GM18867 (cell line): ENCODE measurements at regions not wholly inside any gene's neighbourhood (a gene's known extent, or its start where the extent isn't known, plus 50 kb on each side); places are given as distances from the start of the nearest gene placed in this dataset.

Experiments used
- ATAC-seq: cut with Tn5 transposase; IDR thresholded peaks from one replicate; pipeline ENCODE4 v1.9.1; 2021; ENCODE audit warnings: mild to moderate bottlenecking, moderate library complexity; ENCODE audit not compliant: unreplicated experiment

DNA sequence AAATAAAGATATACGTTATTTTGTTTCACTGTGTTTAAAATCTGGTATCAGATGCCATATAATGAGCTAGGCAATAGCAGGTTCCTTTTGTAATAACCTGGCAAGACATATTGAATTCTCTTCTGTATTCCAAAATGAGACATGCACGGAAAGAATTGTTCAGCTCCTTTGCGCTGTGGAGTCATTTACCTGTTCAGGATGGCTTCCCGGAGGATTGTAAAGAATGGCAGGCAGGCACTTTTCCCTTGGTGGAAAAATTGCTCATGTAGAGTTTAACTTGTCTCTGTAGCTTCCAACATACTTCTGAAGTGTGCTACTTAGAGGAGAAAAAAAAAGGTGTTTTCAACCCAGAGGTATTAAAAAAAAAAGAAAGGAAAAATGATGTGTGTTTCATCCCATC lies 805.2 kb downstream of the GALC start:
- no peak for ATAC-seq

DNA sequence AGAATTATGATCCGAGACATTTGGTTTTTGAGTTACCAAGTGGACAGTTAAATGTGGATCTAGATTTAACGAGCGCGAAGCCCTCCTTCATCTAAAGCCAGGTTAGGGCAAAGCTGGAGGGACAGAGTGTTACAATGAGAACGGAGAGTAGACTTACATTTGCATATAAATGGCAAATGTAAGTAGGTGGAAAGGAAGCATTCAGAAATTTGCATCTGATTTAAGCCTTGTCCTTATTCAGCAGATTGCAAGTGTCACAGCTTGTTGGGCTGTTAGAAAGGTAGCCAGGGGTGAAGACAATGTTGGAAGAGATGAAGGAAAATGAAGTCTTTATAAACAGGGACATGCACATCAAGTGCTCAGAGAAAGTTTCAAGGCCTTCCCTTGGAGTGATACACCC lies 806.2 kb downstream of the GALC start:
- no peak for ATAC-seq

DNA sequence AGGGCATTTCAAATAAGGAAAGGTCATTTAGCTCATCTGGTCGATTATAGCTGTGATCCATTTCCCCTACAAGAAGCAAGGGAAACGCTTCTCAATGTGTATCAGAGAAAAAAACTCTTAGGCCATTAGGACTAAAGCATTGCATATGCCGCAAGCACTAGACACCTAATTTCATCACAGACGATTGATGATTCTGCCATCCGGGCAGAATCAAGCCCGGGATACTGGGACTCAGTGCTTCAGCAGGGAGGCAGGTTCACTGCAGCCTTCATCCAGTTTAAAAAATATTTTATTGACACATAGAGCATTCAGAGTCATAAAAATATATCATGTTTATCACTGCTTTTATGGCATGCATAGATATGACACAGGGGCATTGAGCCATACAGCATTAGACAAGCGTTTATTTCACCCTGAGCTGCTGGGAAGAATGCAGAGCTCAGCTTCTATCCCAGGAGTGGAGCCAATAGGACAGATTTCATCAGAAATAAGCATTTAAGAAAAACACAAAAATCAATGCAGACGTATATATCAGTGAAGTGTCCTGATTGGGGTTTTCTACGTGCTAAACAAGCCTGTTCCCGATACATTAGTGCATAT lies 806.9 kb downstream of the GALC start:
- ATAC-seq = no peak

DNA sequence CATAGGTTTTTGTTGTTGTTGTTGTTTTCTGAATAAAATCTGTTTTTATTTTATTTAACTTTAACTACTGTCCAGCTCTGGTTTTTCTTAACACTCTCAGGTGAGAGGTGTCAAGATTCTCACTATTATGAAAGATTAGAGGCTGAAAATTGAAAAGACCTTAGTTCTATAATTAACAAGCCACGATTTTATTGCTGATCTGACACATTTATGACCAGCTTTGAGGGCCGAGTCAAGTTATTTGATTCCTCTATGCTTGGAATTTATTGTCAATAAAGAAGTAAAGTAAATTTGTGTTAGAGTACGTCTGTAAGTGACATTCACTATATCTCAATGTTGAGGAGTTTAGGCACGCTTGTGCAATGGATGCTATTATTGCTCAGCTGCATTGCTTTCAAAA lies 808.8 kb downstream of the GALC start:
- ATAC-seq = no peak

DNA sequence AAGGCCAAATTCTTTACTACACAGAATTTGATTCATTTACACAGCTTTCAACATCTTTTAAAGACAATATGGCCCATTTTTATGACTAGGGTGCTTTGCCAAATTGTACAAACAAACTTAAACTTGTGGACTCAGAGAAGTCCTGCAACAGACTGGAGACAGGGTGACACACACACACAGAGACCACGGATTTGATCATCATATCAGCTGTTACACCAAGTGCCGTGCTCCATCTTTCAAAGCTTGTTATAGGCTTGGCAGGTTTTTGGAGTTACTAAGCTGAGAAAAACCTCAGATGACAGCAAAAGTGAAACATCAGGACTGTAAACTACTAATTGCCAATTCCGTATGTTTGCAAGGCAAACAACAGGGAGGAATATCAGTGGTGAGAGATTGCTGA lies 811.7 kb downstream of the GALC start:
- ATAC-seq = no peak

DNA sequence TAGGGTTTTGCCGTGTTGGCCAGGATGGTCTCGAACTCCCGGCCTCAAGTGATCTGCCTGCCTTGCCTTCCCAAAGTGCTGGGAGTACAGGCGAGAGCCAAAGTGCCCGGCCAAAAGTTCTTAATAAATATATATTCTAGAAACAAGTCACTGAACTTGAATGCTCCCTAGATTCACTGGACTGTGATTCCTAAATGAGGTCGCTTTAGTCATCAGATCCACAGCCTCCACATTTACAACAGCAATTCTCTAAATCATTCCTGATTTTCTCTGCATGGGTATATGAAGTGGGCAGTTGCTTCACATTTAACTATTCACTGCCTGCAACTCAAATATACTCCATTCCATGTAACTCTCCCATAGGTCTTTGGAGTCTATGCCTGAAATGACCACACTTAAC lies 813.0 kb downstream of the GALC start:
- ATAC-seq = no peak

DNA sequence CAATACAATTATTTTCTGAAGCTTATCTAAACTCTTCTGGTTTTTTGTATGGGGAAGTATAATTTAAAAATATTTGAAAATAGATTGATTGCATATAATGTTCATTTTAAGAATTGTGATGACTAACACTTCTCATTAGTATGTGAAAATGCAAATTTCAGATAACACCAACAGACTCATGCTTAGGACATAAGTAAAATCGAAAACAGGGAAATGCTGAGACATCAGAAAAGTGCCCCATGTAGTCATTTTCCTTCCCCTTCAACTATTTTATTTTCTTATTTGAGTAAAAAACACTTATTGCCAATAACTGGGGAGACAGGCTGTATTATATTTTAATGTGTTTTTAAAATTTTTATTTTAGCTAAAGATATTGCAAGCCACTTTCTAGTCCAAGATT lies 814.7 kb downstream of the GALC start:
- ATAC-seq = no peak

DNA sequence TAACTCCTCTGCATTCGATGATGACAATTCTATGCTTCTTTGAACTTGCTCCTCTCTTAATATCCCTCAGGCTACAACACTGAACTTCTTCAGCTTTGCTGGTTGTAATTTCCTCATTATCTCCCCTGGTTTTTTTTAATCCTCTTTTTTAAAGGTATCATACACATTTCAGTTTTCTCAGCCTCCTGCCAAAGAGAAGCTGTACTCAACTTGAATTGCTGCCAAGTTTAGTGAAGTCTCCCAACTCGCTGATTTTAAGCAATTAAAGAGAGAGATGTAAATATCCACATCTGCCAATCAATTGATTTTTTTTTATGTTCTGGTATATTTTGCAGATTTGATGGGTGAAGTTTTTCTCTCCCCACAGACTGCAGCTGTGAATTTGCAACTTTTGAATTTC lies 817.8 kb downstream of the GALC start:
- no peak for ATAC-seq

DNA sequence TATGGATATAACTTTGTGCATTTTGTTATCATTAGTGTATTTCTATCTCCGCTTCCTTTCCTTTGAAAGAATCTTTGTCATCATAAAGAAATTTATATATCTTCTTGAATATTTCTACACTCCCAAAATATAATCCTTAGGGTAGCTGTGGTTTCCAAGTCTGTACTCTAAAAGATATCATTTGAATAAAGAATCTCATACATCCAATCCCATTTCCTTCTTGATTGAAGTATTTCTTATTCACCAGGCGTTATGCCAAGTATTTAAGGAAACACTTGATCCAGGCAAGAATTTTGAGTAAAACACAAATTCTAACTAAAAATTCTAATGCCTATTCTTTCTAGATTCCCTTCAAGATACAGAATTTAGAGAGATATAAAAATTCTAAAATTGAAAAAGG lies 821.8 kb downstream of the GALC start:
- ATAC-seq = no peak

DNA sequence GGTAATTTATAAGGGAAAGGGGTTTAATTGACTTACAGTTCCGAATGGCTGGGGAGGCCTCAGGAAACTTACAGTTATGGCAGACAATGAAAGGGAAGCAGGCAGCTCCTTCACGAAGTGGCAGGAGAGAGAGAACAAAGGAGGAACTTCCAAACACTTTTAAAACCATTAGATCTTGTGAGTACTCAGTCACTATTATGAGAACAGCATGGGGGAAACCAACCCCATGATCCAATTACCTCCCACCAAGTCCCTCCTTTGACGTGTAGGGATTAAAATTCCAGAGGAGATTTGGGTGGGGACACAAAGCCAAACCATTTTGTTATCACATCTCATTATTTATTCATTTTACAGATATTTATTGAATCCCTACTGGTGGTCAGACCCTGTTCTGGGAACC lies 822.8 kb downstream of the GALC start:
- no peak for ATAC-seq

DNA sequence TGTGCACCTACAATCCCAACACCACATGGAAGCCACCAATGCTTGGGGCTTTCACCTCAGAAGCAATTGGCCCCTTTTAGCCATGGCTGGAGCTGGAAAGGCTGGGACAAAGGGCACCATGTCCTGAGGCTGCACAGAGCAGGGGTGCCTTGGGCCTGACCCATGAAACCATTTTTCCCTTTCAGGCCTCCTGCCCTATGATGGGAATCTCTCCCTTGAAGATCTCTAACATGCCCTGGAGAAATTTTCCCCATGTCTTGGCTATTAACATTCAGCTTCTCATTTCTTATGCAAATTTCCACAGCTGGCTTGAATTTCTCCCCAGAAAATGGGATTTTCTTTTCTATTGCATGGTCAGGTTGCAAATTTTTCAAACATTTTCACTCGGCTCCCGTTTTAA lies 823.6 kb downstream of the GALC start:
- ATAC-seq = no peak

DNA sequence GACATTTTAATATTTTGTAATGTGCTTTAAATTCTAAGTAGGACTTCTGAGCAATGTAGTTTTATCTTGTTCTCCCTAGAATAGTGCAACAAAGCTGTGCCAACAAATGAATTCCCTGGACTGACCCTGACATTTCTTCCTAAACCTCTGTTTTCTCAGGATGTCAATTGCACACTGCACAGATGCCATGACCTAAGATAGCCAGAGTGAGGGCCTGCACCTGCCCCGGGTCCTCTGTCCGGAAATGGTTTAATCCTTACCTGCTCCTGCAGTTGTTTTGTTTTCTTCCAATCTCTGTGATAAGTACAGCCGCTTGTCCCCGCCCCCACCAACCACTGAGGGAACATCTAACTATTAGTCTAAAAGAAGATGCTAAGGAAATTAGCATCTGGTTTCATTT lies 831.5 kb downstream of the GALC start:
- no peak for ATAC-seq

DNA sequence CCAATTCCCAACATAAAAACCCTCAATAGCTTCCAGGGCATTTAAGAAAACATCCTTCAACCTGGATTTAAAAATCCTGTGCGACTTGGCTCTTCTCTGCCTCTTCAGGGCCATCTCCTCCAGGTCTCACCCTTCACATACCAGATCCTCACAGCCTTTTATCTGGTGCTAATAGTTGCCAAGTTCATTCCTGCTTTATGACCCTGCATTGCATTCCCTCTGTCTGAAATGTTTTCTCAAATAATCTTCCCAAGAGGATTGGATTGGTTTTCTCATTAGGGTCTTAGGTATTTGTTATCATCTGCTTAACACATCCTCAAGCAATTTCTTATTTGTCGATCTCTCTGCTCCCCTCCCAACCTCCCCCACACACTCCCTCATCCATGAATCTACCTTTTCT lies 832.0 kb downstream of the GALC start:
- ATAC-seq = no peak

DNA sequence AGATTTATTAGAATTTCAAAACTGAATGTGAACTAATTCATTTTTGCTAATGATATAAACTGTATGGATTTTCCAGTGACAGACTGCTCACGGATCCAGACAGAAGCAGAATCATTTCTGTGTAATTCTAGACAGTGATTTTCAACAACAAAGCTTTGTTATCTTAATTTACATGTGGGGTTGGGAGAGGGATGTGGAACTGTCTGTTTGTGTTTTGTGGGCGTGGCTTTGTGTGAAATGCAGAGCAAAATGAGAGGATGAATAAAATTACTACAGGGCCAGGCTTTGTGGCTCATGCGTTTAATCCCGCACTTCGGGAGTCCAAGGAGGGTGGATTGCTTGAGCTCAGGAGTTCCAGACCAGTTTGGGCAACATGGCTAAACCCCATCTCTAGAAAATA lies 834.7 kb downstream of the GALC start:
- ATAC-seq = no peak

DNA sequence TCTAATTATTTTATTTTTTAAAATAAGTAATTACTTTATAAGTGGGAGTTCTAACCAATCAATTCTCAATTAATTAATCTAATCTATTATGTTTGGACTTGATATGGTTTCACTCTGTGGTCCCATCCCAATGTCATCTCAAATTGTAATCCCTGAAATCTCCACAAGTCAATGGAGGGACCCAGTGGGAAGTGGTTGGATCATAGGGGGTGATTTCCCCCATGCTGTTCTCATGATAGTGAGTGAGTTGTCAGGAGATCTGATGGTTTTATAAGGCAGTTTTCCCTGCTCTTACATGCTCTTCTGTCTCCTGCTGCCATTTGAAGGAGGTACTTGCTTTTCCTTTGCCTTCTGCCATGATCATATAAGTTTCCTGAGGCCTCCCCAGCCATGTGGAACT lies 836.1 kb downstream of the GALC start:
- no peak for ATAC-seq

DNA sequence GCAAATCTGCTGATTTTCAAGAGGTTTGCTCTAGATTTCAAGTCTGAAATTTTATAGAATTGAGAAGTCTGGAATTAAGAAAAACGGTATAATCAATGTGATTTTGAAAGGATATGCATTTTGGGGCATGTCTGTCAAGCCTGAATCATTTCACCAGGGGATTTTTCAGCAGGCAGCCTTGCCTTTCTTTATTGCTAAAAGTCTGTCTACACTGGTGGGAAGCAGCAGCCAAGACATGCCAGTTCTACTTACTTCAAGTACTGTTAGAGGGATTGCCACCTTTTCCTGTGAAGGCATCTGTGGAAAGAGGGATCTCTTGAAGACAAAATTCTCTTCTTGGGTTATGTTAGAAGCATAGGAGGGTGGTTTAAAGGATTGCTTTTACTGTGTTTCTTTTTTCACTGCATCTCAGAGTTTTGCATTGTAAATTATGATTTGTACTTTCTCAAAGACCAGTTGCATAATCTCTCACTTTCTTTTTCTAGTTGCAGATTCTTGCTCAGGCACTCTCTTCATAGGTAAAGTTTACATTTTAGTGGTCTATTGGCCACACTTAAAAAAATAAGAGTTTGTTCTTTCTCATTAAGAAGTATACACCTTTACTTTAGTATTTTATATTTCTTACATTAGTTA lies 837.0 kb downstream of the GALC start:
- ATAC-seq = no peak

DNA sequence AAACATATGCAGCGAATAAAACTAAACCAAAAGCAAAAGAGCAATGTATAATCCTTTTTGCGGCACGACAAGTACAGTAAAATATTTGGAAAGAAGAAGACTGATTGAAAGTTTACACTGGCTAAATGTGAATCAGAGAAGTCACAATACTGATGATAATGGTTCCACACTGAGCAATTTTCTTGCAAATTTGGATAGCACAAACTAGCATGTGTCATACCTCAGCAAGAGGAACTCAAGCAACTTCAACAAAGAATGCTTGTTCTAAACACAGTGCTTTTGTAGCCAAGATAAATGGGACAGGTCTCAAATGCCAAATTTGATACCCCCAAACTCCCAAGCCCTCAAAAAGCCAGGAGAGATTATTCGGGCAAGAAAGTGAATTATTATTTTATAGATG lies 839.1 kb downstream of the GALC start:
- no peak for ATAC-seq

DNA sequence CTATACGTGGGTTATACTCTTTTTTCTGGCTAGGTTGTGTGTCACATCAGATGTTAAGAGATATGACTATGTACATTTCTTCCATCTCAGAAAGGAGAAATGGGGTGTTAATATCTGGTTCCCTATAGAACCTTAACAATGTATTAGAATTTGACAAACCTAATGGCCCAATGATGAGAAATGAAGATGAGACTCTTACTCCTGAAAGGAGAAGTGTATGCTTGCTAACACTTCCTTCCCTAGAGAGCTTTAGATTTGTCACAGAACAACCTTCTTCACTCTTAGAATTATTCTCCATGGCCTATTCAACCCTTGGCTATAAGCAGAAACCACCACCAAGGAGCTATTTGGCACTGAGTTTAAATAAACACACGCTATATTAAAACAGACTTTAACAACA lies 839.6 kb downstream of the GALC start:
- no peak for ATAC-seq

DNA sequence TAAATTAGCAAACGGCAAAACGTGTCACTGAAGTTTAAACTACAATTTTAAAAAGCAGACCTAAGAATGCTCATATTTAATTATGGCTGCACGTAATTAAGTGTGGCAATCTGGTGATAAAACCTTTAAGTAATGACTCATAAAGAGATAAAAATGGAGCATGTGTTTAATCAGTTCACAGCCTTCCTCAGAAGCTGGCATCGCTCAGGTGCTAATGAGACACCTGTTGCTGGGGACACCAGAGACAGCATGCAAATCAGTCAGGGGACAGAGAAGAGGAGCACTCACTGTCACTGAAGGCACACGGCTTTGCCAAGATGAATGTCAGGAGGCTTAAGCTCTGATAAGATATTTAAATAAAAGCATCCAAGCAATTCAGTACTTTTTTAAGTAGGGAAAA lies 840.3 kb downstream of the GALC start:
- no peak for ATAC-seq

DNA sequence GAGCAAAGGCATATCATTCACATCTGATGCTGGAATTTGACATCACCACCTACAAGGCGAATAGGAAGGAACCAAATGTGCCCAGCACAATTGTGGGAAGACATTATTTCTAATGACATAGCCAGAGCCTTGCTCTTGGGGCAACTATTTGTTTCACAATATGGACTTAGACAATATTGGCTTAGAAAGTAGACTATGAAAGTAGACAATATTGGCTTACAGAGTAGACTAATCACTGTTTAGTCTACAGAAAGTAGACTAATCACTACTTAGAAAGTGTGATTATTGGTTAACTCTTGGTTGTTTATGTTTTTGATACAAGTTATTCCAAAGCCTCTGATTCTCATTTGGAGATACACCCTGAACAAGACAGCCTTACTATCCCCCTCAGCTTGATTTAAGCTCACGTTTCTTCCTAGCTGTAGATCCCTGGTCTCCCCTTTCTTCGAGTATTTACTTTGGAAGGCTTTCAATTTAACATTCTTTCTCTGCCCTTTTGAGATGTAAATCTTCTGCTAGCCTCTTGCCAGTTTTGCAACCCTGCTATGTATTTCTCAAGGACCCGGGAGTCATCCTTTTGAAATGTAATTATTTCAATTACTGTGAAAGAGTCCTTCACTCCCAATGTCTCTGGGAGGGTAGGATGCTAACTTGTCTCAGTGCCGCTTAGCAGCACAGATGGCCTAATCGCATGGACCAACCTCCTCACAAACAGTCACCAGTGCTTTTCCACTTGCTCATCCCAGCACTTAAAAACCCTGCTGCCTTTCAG lies 843.2 kb downstream of the GALC start:
- ATAC-seq = no peak

DNA sequence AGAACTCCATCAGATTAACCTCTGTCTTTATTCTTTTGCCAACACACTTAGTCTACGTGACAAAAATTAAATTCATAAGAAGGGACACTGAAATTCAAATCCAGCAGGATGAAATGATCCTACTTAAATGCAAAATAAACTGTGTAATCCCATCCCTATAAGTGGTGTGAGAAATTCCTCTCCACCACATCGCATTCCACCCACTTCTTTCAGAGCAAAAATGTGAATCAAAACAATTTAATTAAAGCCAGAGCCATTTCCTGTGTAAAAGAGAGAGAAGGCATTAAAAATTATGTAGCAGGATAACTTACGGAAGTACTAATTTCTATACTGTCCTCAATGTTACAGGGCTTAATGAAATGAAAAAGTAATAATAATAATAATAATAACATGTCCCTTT lies 844.3 kb downstream of the GALC start:
- no peak for ATAC-seq

DNA sequence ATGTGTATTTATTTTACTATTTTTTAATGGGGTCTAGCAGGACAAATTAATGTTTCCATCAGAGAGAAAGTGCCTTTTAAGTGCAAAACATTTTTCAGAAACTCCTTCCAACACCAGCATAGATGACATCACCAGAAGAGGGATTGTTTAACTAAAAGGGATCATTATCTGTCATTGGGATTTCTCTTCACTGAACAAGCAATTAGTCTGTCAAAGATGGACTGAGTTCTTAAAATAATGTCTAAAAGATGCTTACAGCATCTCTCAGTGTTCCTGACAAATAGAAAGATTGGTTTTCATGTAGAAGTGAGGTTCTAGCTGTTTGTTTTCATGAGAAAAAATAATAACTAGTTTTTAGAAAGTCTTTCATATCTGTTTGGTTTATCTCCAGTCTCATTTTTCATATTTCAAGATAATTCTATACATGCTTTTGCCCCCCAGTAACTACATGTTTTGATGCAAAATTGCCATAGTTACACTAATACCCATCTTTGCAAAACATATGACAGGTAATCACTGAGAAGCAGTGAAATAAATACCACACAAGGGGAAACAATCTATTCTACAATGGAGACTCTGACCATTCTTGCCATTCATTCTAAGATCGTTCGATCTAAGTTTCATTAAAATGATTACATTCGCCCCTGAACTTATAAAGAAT lies 850.3 kb downstream of the GALC start:
- no peak for ATAC-seq
